Endothelial cell of umbilical vein (primary cell): ENCODE measurements at regions not wholly inside any gene's neighbourhood (a gene's known extent, or its start where the extent isn't known, plus 50 kb on each side); places are given as distances from the start of the nearest gene placed in this dataset.

Source experiments
- BruUV-seq: library from RNA; stranded (reverse); fragments of 400-500 nt; replicated peaks from 2 replicates; lab custom pipeline; 2021; lab: Mats Ljungman, UMichigan
- CTCF ChIA-PET: fragments of 300-600, 350-600 bp; sonication (Branson Sonifier 250); formaldehyde crosslinking; loops from one replicate; lab custom pipeline; 2021; ENCODE audit warnings: antibody characterized with exemption, inconsistent platforms; lab: Charles Lee
- POLR2A ChIA-PET: fragments of 300-600, 350-600 bp; sonication (Branson Sonifier 250); formaldehyde crosslinking; loops from one replicate; lab custom pipeline; 2021; ENCODE audit warnings: antibody characterized with exemption, inconsistent platforms; lab: Charles Lee
- DNase-seq: peaks from one replicate; pipeline ENCODE4 v3.0.0-alpha.2; 2011; ENCODE audit warnings: low read depth, low spot score
- FAIRE-seq: peaks from 2 replicates; lab custom pipeline; 2011; peaks lifted over from hg19 to GRCh38; lab: Jason Lieb, UNC
- H2AFZ ChIP-seq: 2 replicates; pipeline ENCODE4 v1.6.0; 2012; ENCODE audit warnings: low read depth, low read length, control low read depth, inconsistent platforms
- H3K27ac ChIP-seq: 2 replicates; pipeline ENCODE4 v1.5.1; 2011; ENCODE audit warnings: low read depth, mild to moderate bottlenecking, control low read depth, low read length, moderate library complexity; ENCODE audit not compliant: insufficient read depth
- H3K27me3 ChIP-seq, 2 experiments: 2 replicates each; pipeline versions ENCODE4 v1.6.0 to v1.6.1; 2011; ENCODE audit warnings: low read length in 2 of 2, mixed read lengths in 1 of 2; ENCODE audit not compliant: control insufficient read depth in 2 of 2, insufficient read depth in 2 of 2
- H3K36me3 ChIP-seq, 2 experiments: 2 replicates in 1 of 2; 3 replicates in 1 of 2; pipeline ENCODE4 v1.5.1; 2011; ENCODE audit warnings: low read length in 2 of 2, mild to moderate bottlenecking in 1 of 2, moderate library complexity in 1 of 2; ENCODE audit not compliant: control insufficient read depth in 2 of 2, insufficient read depth in 2 of 2; ENCODE audit errors: extremely low read depth in 1 of 2
- H3K4me1 ChIP-seq: 3 replicates; pipeline ENCODE4 v1.5.1; 2011; ENCODE audit warnings: mild to moderate bottlenecking, low read length; ENCODE audit not compliant: control insufficient read depth, insufficient read depth; ENCODE audit errors: extremely low read depth
- H3K4me2 ChIP-seq: 2 replicates; pipeline ENCODE4 v1.6.1; 2011; ENCODE audit warnings: low read length, control low read depth, mixed read lengths; ENCODE audit not compliant: insufficient read depth
- H3K4me3 ChIP-seq, 3 experiments: fragments of 200-600 bp in 1 of 3; sonication (generic), shearing (Covaris generic) in 1 of 3; replicated peaks in 1 of 3; 2 replicates each; pipeline ENCODE4 v1.5.1; 2011 to 2016; ENCODE audit warnings: control low read depth in 3 of 3, low read length in 3 of 3, mild to moderate bottlenecking in 2 of 3, inconsistent platforms in 1 of 3, low read depth in 1 of 3, moderate library complexity in 1 of 3; ENCODE audit not compliant: insufficient read depth in 1 of 3
- H3K79me2 ChIP-seq: 2 replicates; pipeline ENCODE4 v1.6.0; 2012; ENCODE audit warnings: low read length, inconsistent platforms; ENCODE audit not compliant: control insufficient read depth, insufficient read depth
- H3K9ac ChIP-seq: replicated peaks from 2 replicates; pipeline ENCODE3; 2011; ENCODE audit warnings: low read length, control low read depth; ENCODE audit not compliant: insufficient read depth; ENCODE audit errors: extremely low read depth
- H3K9me1 ChIP-seq: replicated peaks from 3 replicates; pipeline ENCODE4 v1.6.0; 2011; ENCODE audit warnings: mild to moderate bottlenecking, low read length; ENCODE audit not compliant: control insufficient read depth, insufficient read depth; ENCODE audit errors: extremely low read depth
- H3K9me3 ChIP-seq: replicated peaks from 2 replicates; pipeline ENCODE4 v1.5.1; 2012; ENCODE audit warnings: low read length, inconsistent platforms; ENCODE audit not compliant: control insufficient read depth, insufficient read depth
- H4K20me1 ChIP-seq: replicated peaks from 2 replicates; pipeline ENCODE3; 2011; ENCODE audit warnings: mild to moderate bottlenecking, low read length; ENCODE audit not compliant: control insufficient read depth, insufficient read depth; ENCODE audit errors: extremely low read depth
- EZH2 ChIP-seq: IDR thresholded peaks from 2 replicates; pipeline ENCODE4 v1.6.1; 2012; ENCODE audit warnings: borderline replicate concordance, low read depth, mild to moderate bottlenecking, moderate library complexity, low read length, inconsistent platforms; ENCODE audit not compliant: severe bottlenecking
- FOS ChIP-seq: IDR thresholded peaks from 2 replicates; pipeline ENCODE4 v1.6.1; 2011; ENCODE audit warnings: mild to moderate bottlenecking, low read length, moderate library complexity, borderline replicate concordance; ENCODE audit not compliant: insufficient read depth
- GATA2 ChIP-seq: IDR thresholded peaks from 2 replicates; pipeline ENCODE4 v1.7.0; 2011; ENCODE audit warnings: low read depth, mild to moderate bottlenecking, moderate library complexity, mixed read lengths, low read length; ENCODE audit not compliant: insufficient read length, insufficient read depth
- JUN ChIP-seq: IDR thresholded peaks from 2 replicates; pipeline ENCODE4 v1.6.1; 2011; ENCODE audit warnings: borderline replicate concordance, low read depth; ENCODE audit not compliant: insufficient read length, insufficient read depth
- MYC ChIP-seq: IDR thresholded peaks from one replicate; pipeline ENCODE4 v1.6.1; 2011; ENCODE audit warnings: mild to moderate bottlenecking, low read depth, low read length
- POLR2A ChIP-seq: IDR thresholded peaks from 2 replicates; pipeline ENCODE4 v1.6.1; 2012; ENCODE audit warnings: low read depth, mild to moderate bottlenecking, control low read depth, low read length
- POLR2AphosphoS5 ChIP-seq: IDR thresholded peaks from 2 replicates; pipeline ENCODE4 v1.6.1; 2012; ENCODE audit warnings: low read depth, mild to moderate bottlenecking, control low read depth, low read length, moderate library complexity; ENCODE audit not compliant: insufficient read depth
- dilution Hi-C: fragments of 300-500 bp; cut with MboI; formaldehyde crosslinking; loops from one replicate; pipeline ENCODE4 v1.15.0; 2019; ENCODE audit warnings: low sequenced_read_pairs; ENCODE audit not compliant: extremely low pct_ligation_motif_present
- intact Hi-C: fragments of 100-400 bp; cut with micrococcal nuclease; formaldehyde crosslinking; loops from one replicate; pipeline ENCODE4 v1.10.0; 2022
- TF ChIP-seq, protein P1 (sequence below), 2 donors: IDR thresholded peaks; 1 replicate in 1 of 2; 2 replicates in 1 of 2; pipeline ENCODE4 v1.5.1; 2011; ENCODE audit warnings: low read length in 2 of 2, mild to moderate bottlenecking in 2 of 2, moderate library complexity in 2 of 2, control low read depth in 1 of 2, inconsistent platforms in 1 of 2, low read depth in 1 of 2; ENCODE audit not compliant: insufficient read depth in 1 of 2; ENCODE audit errors: extremely low read depth in 1 of 2
- TF ChIP-seq, protein P2 (sequence below): IDR thresholded peaks from 2 replicates; pipeline ENCODE4 v1.6.1; 2011; ENCODE audit not compliant: insufficient read depth, insufficient read length

DNA sequence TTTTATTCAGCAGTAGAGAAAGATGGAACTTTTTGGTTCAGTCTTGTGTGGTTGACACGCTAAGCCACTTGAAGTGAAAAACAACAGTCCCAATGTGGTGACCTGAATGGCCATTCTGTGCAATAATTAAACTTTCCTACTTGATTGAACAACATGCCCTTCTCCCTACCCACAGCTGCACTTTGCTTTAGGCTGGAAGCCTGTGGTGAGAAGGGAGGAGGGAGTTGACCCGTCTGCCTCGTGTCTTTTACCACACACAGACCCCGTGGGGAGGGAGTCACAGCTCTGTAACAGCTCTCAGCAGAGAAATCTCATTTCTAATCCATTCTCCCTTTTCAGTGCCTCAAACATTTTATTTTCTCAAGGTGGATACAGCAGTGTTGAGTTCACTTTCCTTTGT is 138.2 kb upstream of the PKDCC start:
- no TSS peak for BruUV-seq
- Histone ChIP-seq H3K4me2 (no peak overlapping the region), H3K9ac (no peak overlapping the region), H3K9me1 (no peaks in the 10 kb centered on the region), H3K36me3 (no peaks in the 10 kb centered on the region), H3K27me3 (peaks cover 2 to 8% of the 10 kb centered on the region in 2 experiments), H2AFZ (no peak overlapping the region), H3K4me1 (peaks cover 8% of the 10 kb centered on the region), H3K27ac (no peak overlapping the region), H4K20me1 (no peaks in the 10 kb centered on the region), H3K4me3 (no peak overlapping the region), H3K9me3 (no peaks in the 10 kb centered on the region), H3K79me2 (no peaks in the 10 kb centered on the region)
- intact Hi-C loops: no loop called here
- POLR2A ChIA-PET: no interaction called here
- dilution Hi-C loops: no loop called here
- CTCF ChIA-PET: interaction anchor here (1.6 kb wide), 1 partner anchor 7 kb away, joined by 3 read pairs; no protein-coding TSS in a partner anchor
- FAIRE-seq (no peak), DNase-seq (no peak)
- no peak for TF ChIP-seq GATA2
- TF ChIP-seq, protein P1, sequence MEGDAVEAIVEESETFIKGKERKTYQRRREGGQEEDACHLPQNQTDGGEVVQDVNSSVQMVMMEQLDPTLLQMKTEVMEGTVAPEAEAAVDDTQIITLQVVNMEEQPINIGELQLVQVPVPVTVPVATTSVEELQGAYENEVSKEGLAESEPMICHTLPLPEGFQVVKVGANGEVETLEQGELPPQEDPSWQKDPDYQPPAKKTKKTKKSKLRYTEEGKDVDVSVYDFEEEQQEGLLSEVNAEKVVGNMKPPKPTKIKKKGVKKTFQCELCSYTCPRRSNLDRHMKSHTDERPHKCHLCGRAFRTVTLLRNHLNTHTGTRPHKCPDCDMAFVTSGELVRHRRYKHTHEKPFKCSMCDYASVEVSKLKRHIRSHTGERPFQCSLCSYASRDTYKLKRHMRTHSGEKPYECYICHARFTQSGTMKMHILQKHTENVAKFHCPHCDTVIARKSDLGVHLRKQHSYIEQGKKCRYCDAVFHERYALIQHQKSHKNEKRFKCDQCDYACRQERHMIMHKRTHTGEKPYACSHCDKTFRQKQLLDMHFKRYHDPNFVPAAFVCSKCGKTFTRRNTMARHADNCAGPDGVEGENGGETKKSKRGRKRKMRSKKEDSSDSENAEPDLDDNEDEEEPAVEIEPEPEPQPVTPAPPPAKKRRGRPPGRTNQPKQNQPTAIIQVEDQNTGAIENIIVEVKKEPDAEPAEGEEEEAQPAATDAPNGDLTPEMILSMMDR (IDR thresholded peaks at IDR 0.05; ENCODE audit: extremely low read depth in 1 of 2, insufficient read depth in 1 of 2, low read depth in 1 of 2, low read length in 2 of 2): no peak
- TF ChIP-seq EZH2: no peak
- TF ChIP-seq FOS: no peak
- TF ChIP-seq, protein P2, sequence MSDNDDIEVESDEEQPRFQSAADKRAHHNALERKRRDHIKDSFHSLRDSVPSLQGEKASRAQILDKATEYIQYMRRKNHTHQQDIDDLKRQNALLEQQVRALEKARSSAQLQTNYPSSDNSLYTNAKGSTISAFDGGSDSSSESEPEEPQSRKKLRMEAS: no peak
- no peak for TF ChIP-seq POLR2AphosphoS5
- TF ChIP-seq JUN: no peak
- no peak for TF ChIP-seq MYC
- TF ChIP-seq POLR2A: no peak
